ENCODE measurements at regions not wholly inside any gene's neighbourhood (a gene's known extent, or its start where the extent isn't known, plus 50 kb on each side); places are given as distances from the start of the nearest gene placed in this dataset.
"Not testable (repeated sequence)": the region's sequence is repeated elsewhere in the genome, so short reads cannot be mapped to it uniquely, and the experiment has no call there.

DNA sequence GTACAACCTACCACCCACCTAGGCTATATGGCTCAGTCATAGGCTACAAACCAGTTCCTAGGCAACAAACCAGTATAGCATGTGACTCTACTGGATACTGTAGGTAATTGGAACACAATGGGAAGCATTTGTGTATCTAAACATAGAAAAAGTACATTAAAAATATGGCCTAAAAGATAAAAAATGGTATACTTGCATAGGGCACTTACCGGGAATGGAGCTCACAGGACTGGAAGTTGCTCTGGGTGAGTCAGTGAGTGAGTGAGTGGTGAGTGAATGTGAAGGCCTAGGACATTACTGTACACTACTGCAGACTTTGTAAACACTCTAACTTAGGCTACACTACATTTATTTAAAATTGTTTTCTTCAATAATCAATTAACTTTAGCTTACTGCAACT is 139.2 kb upstream of the RBPJ start:
- DNase-seq: no peak

DNA sequence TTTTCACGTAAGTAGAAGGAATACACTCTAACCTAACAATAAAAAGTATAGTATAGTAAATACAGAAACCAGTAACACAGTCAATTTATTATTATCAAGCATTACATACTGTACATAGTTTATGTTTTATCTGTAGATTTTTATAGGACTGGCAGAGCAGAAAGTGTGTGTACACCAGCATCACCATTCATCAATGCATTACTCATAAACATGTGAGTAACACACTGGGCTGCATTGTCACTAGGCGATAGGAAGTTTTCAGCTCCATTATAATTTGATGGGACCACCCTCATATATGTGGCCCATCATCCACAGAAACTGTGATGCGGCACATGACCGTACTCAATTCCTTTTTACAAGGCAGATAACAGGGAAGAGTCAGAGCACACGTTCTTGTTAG is 137.8 kb upstream of the RBPJ start:
- DNase-seq: no peak

DNA sequence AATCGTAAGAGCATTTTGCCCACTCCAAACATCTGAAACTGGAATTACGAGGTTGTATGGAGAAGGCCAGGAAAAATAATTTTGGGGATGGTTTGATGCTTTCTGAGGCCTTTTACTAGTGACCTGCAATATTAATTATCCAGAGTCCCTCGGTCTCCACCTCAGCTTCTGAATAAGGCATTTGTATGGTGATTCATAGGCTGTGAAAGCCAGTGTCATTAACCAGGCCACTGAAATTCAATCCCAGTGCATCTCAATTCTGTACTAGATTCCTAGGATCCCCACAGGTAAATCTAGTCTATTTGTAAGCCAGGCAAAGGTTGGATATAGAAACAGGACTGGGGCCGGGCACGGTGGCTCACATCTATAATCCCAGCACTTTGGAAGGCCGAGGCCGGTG is 135.4 kb upstream of the RBPJ start:
- DNase-seq: no peak

DNA sequence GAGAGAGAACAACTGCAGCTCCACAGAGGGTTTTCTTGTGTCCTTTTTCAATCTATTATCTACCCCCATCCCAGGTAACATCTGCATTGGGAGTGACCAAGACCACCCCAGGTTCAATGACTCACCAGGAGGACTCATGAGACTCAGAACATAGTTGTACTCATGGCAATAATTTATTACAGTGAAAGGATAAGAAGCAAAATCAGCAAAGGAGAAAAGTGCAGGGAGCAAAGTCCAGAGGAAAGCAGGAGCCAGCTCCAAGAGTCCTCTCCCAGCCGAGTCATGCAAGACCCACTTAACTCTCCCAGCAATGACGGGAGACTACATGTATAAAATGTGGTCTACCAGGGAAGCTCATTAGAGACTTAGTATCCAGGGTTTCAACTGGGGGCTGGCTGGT is 129.5 kb upstream of the RBPJ start:
- no peak for DNase-seq

DNA sequence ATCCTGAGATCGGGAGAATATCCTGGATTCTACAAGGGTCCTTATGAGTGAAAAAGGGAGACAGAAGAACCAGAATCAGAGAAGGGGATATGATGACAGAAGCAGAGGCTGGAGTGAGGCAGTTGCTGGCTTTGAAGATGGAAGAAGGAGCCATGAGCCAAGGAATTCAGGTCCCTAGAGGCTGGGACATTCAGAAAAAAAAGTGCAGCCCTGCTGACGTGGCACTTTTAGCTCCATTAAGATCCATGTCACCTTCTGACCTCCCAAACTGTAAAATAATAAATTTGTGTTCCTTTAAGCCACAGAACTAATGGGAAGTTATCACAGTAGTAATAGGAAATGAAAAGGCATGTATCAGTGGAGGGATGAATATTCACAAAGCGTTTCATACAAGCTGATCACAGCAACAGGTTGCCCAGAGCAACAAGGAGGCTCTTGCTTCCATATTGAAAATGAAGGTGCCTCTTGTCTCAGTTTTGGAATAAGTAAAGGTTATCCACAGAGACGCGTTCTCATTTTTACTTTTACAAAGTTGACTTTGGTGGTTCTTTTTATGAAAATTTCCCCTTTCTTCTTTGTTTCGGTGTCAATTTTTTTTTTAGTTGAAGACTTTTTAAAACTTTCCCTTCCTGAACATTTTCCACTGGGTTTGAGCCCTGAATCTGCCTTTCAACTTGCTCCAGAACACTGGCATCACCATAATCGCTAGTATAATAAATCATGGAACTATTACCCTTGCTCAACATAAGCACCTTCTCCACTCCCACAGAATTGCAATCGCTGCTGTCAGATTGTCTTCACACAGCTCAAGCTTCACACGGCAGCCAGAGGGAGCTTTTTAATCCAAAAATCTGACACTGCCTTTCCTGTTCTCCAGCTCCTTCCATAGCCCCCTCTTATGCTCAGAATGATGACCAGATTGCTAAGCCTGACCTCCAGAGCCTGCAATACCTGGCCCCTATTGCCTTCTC is 127.6 kb upstream of the RBPJ start:
- DNase-seq: no peak

DNA sequence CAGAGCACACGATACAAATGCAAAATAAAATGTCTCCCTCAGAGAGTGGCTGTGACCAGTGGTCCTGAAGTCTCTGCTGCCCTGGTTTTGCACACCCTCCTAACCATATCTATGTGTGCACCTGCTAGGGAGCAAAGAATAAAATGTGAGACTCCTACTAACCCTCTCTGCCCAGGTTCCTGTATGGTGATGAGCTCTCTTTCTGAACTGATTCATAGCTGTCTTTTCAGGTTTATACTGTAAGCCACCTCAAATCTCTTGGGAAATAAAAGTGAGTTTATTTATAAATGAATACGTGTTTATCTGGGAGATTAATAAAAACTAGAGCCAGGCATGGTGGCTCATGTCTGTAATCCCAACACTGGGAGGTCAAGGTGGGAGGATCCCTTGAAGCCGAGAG is 126.0 kb upstream of the RBPJ start:
- DNase-seq: no peak

DNA sequence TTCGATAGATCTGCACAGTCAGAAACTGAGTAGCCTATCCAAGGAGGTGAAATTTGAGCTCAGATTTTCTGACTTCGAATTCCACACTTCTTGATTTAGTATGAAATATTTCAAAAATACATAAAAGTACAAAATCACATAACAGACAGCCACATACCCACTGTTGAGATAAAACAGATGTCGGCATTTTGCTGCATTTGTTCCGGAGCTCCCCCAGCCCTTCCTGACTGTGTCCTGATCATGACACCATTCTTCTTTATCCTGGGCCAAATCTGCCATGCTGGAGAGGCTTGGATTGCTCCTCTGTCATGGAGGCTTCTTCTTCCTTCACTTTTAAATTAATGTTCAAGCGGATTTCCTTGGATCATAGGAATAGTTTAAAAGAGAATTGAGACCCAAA is 124.2 kb upstream of the RBPJ start:
- DNase-seq: no peak

DNA sequence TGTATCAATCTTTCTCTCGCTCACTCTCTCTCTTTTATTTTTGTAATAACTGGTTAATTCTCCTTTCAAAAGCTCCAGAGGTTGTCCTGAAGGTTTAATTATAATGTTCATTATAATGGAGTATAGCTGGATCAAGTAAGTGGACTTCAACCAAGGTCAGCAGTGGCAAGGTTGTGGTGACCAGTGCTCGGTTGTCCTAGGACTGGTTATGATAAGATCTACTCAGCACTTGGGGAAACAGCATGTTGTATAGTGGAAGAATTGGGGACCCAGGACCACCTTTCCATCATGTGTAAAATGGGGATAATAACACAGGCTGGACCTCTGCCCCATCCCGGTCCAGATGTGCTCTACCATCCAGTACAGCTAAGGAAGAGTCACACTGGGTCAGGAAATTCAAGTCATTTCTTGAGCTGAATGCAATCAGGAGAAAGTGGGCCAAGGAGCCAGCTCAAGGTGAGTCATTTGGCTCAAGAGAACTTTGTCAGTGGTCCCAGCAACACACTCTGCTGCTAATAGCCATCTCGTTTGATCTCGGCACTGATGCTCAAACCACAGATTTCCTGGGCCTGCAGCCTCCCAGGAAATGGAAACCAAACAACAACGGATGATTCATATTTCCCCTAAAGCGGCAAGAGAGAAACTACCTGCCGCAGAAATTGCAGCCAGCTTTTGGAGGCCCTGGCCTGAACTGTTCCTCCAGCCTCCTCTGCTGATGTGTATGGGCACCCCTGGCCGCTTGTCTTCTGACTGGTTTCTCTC is 123.6 kb upstream of the RBPJ start:
- peak; percentile 82 to 89 for DNase-seq

DNA sequence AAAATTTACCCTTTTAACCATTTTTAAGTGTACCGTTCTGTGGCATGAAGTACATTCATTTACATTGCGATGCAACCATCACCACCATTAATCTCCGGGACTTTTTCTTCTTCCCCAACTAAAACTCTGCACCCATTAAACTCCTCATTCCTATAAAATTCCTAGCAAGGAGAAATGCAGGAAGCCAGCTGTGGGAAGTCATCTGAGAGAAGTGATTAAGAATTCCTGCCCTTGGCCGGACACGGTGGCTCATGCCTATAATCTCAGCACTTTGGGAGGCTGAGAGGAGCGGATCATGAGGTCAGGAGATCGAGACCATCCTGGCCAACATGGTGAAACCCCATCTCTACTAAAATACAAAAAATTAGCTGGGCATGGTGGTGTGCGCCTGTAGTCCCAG is 121.9 kb upstream of the RBPJ start:
- DNase-seq: not testable (repeated sequence)

DNA sequence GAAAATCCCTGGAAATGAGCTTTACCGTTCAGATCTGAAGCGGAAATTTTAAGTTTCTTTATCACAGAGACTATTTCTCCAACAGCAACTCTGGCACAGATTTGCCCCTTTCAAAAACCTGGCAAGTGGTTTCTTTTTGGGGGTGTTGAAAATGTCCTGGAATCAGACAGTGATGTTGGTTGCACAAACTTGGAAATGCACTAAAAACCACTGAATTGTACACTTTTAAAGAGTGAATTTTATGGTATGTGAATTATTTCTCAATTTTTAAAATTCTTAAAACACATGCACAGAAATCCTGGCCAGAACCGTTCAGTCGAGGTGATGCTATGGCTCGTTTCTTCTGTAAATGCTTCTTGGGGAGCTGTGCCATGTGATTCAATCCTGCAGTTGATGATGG is 121.2 kb upstream of the RBPJ start:
- DNase-seq: no peak

DNA sequence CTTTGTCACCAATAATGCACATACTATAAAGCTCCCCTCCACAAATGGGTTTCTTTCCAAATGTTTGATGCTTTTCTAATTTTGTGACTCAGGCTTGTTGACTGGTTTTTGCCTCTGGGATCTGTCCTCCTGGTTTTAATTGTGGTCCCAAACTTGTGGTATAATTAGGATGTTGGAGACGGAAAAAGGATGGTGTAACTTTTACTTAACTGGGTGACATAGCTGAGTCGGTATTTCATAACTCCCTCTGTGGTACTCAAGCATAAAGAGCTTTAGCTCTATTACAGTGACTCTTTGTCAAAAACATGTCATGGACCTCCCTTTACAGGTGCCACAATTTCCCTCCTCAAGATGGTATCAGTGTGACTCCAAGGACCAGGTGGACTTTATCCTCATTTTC is 119.7 kb upstream of the RBPJ start:
- DNase-seq: no peak

DNA sequence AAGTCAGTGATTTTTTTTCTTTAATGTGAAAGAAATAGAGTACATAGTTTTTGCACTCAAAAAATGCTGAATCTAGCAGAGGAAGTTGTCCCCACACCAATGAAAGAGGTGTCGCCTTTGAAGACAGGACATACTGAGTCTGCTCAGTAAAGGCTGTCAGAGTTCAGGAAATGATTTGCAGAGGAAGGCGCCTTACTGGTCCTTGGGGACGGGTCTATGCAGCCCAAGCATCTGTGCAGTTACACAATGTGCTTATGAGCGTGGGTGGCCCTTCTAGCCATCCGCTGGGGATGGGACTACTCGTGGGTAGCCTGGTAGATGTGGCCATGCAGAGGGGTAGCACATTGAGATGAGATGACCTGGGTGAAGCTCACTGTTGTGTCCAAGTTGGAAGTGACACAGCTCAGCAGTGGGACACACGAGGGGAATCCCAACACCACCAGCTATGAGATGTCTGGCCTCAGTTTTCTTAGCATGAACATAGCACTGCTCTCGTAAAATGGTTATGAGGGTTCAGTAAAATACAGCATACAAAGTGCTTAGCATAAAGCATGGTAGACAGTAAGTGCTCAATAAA is 116.5 kb upstream of the RBPJ start:
- peak in 1 of 2 donors; percentile 51 for DNase-seq

DNA sequence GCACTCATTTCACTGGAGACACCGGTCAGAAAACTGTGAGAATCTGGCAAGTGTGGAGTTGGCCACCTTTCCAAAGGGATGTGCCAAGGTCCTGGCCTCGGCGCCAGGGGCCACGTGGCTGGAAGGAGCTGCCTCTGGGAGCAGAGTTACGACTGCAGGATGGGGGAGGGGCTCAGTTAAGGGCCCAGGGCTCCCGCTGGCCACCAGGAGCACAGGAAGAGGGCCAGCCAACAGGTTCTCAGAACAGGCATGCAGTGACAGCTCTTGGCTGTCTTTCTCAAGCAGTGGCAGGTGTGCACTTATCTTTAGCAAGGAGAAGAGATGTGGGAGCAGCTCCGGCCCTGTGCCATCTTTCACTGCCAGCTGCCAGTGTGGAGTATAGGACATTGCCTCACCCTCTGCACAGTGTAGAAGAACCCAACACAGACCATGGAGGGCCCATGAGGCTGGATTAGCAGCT is 115.9 kb upstream of the RBPJ start:
- no peak for DNase-seq

DNA sequence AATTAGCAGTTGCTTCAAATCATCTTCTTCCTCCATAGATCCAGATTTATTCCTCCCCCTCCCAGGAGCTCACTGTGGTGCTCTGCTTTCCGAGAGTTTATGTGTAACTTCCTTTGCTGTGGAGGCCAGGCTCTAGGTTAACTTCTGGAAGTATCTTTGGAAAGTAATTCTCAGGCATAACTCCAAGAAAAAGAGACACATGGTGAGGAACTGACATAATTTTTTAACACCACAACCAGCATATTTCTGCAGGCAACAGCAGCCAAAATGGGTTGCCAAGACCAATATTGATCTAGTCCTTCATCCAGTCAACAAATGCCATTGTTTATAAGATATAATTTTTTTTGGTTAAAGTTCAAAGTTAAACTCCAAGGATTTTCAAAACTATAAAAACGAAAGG is 114.5 kb upstream of the RBPJ start:
- DNase-seq: no peak

DNA sequence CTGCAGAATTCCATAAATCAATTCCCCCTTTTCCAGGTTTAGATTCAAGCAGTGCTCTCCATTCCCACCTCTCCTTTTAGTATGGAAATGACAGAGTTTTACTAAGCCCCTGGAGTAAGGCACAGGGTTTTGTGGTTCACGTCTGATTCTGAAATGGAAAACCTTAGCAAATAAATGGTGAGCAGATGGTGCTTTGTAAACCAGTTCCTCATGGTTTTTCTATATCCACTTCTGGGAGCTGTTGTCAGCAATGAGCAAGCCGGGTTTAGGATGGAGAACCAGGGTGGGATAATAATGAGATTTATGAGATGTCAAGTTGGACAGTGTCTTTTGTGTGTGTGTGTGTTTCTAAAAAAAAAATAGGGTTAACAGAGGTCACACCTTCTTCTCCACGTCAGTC is 113.8 kb upstream of the RBPJ start:
- no peak for DNase-seq

DNA sequence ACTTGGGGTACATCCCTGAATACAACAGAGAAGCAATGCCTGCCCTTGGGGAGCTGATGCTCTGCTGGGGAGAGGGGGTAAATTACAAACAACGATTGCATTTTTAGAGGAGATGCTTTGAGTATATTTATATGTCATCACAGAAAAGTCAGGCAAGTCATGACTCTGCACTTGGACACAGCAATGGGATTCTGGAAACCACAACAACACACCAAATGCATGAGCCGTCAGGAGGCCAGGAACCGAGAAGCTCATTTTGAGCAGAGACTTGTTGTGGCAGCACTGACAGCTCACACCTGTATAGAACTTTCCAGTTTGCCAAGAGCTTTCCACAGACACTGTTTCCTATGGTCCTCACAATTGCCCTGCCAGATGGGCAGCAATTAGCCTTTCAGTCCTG is 113.2 kb upstream of the RBPJ start:
- no peak for DNase-seq

DNA sequence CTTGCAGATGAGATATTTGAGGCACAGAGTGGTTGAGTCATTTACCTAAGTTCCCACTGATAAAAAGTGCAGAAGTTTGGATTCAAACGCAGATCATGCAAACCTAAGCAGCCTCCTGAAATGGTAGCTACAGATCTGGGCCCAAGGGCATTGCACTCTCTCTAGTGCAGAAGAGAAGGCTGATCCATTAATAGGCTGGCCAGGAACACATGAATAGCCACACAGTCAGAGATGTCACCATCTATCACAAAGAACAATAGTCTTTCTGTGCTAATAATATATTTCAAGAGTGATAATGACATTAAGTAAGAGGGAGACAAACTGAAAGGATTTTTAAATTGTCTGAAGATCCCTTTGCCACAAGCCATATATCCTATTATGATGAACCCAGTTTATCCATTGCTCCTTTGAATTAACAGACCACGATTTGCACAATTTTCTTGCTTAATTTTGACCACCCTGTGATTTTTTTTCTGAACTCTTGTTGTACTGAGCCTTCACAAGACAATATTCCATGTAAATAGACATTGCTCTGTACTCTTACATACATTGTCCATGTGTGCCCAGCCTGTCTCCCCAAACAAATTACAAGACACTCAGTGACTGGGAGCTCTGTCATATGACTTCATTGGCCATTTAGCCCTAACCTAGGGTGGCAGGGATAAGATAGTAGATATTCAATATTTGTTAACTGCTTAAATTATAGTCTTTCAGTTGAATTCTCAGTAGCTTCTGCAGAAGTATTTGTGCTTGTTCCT is 112.4 kb upstream of the RBPJ start:
- no peak for DNase-seq

DNA sequence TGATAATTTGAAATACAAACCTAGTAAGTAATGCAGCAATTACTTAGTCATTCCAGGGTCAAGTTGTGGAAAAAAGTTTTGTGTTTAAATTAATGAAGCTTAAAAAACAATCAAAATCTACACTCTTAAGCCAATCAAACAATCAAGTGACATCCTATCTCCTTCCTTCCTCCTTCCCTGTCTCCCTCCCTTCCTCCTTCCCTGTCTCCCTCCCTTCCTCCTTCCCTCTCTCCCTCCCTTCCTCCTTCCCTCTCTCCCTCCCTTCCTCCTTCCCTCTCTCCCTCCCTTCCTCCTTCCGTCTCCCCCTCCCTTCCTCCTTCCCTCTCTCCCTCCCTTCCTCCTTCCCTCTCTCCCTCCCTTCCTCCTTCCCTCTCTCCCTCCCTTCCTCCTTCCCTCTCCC is 111.4 kb upstream of the RBPJ start:
- not testable (repeated sequence) for DNase-seq

DNA sequence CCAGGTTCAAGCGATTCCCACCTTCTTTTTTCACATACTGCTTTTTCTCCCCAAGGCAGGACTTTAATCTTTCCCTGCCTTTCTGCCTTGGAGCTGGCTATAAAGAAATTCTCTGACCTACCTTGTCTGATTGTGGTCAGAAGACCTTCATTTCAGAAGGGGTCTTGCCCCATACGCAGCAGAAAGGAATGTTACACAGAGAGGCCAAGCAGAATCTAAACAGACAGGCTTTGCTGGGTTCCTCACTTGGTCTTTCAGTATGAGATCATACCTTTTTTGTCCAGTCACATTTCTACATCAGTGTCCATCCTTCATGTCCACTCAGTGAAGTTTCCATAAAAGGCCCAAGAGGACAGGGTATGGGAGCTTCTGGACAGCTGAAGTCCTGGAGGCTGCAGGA is 108.3 kb upstream of the RBPJ start:
- no peak for DNase-seq

DNA sequence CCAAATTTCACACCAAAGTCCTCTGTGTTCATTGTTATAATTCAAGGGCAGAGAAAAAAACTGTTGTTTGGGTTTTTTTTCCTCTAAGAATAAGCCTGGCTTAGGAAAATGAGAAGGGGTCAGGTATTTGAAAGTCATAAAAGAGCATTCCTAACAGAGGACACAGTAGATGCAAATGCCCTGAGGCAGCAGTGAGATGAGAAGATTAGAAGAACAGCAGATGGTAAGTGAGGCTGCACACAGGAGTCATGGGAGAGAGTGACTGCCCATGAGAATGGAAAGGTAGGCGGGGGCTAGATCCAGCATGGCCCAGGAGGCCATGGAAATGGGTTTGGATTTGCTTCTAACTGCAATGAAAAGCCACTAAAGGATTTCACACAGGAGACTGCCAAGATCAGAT is 107.5 kb upstream of the RBPJ start:
- DNase-seq: no peak

DNA sequence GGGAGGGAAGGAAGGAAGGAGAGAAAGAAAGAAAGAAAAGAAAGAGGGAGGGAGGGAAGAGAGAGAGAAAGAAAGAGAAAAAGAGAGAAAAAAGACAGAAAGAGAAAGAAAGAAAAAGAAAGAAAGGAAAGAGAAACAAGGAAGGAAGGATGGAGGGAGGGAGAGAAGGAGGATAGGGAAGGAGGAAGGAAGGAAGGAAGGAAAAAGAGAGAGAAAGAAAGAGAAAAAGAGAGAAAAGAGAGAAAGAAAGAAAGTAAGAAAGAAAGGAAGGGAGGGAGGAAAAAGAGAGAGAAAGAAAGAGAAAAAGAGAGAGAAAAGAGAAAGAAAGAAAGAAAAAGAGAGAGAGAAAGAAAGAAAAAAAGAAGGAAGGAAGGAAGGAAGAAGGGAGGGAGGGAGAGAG is 105.8 kb upstream of the RBPJ start:
- DNase-seq: no peak

DNA sequence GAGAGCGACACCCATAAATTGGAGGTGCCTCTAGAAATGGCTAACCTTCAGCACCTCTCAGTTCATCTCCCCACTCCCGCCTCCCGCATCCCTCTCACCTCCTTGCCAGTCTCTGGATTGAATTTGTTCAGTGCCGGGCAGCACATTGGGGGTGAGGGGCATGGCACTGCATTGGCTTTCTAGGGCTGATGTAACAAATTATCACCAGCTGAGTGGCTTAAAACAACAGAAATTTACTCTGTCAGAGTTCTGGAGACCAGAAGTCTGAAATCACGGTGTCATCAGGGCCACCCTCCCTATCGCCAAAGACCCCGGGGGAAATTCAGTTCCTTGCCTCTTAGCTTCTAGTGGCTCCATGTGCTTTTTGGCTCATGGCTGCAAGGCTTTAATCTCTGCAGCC is 105.1 kb upstream of the RBPJ start:
- no peak for DNase-seq

DNA sequence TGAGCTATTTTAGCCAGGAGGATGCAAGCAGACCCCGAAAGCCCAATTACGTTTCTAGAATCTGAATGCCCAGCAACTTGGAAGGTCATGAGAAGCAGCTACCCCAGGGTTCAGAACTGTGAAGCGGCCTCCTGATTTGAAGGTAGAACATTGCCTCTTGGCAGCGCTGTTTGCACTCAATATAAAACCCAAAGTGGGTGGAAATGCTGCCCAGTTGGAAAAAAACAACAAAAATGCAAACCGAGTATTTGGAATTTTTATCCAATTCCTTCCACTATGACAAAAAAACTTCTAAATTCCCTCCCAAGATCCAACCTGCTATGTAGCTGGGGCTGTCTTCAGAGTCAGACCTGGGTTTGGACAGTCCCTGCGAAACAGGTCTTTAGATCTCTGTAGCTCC is 103.3 kb upstream of the RBPJ start:
- no peak for DNase-seq
